SK-N-MC (cell line): ENCODE measurements at regions not wholly inside any gene's neighbourhood (a gene's known extent, or its start where the extent isn't known, plus 50 kb on each side); places are given as distances from the start of the nearest gene placed in this dataset.

Source experiments
- EZH2 ChIP-seq: fragments of 200-600 bp; sonication (generic); IDR thresholded peaks from one replicate; pipeline ENCODE4 v1.6.1; 2017; ENCODE audit warnings: antibody characterized with exemption
- FOXP2 ChIP-seq: optimal IDR thresholded peaks from 2 replicates; pipeline ENCODE3; 2011; ENCODE audit warnings: mild to moderate bottlenecking, moderate library complexity; ENCODE audit not compliant: insufficient read depth; ENCODE audit errors: extremely low read length, control extremely low read depth
- POLR2AphosphoS5 ChIP-seq: IDR thresholded peaks from 2 replicates; pipeline ENCODE4 v1.6.1; 2012; ENCODE audit warnings: mild to moderate bottlenecking, low read depth, low read length, borderline replicate concordance

- TF ChIP-seq EZH2: no peak
- no peak for TF ChIP-seq POLR2AphosphoS5
- no peak for TF ChIP-seq FOXP2
Measured at GRCh38 chr5:129395247-129395646, 64.9 kb upstream of the ADAMTS19 start.
